ENCODE measurements at regions not wholly inside any gene's neighbourhood (a gene's known extent, or its start where the extent isn't known, plus 50 kb on each side); places are given as distances from the start of the nearest gene placed in this dataset.

DNA sequence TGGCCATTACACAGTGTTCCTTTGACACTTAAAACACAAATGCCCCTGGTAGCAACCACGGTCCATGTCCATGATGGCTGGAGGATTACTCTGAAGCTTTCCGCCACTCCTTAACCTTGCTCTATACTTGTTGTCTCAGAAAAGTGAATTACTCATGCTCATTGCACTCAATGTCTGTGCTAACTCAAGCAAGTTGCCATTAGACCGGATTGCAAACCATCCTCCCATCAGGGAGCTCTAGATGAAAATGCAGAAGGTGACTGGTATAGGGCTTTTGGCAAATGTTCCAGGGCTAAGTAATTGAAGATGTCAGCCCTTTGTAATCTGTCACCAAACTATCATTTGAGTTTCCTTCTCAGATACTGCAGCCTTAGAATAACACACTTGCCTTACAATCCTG is 1288.3 kb upstream of the B3GALT2 start:
- TF ChIP-seq, protein P1, sequence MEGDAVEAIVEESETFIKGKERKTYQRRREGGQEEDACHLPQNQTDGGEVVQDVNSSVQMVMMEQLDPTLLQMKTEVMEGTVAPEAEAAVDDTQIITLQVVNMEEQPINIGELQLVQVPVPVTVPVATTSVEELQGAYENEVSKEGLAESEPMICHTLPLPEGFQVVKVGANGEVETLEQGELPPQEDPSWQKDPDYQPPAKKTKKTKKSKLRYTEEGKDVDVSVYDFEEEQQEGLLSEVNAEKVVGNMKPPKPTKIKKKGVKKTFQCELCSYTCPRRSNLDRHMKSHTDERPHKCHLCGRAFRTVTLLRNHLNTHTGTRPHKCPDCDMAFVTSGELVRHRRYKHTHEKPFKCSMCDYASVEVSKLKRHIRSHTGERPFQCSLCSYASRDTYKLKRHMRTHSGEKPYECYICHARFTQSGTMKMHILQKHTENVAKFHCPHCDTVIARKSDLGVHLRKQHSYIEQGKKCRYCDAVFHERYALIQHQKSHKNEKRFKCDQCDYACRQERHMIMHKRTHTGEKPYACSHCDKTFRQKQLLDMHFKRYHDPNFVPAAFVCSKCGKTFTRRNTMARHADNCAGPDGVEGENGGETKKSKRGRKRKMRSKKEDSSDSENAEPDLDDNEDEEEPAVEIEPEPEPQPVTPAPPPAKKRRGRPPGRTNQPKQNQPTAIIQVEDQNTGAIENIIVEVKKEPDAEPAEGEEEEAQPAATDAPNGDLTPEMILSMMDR (IDR thresholded peaks at IDR 0.05; ENCODE audit: poor library complexity) = no peak
- TF ChIP-seq EZH2phosphoT487 (IDR thresholded peaks at IDR 0.05; ENCODE audit: low read depth, severe bottlenecking, unreplicated experiment) = no peak
- TF ChIP-seq EZH2 (IDR thresholded peaks at IDR 0.05; ENCODE audit: borderline replicate concordance) = no peak
